H1 (cell line): ENCODE measurements at regions not wholly inside any gene's neighbourhood (a gene's known extent, or its start where the extent isn't known, plus 50 kb on each side); places are given as distances from the start of the nearest gene placed in this dataset.

ENCODE experiments used
- CBX8 ChIP-seq: fragments of 300-800, 300-1000 bp; sonication (generic); IDR thresholded peaks from 2 replicates; pipeline ENCODE4 v1.7.1; 2016; ENCODE audit warnings: low read depth, low read length, borderline replicate concordance
- CTBP2 ChIP-seq: IDR thresholded peaks from 2 replicates; pipeline ENCODE4 v1.7.0; 2011; ENCODE audit warnings: borderline replicate concordance, mild to moderate bottlenecking, moderate library complexity, mixed read lengths, low read length; ENCODE audit not compliant: insufficient read depth, insufficient read length
- EP300 ChIP-seq, 2 experiments: IDR thresholded peaks; 1 replicate in 1 of 2; 2 replicates in 1 of 2; pipeline ENCODE4 v1.6.1; 2011 to 2012; ENCODE audit warnings: low read depth in 2 of 2, low read length in 2 of 2, mild to moderate bottlenecking in 2 of 2, borderline replicate concordance in 1 of 2, inconsistent platforms in 1 of 2, moderate library complexity in 1 of 2

DNA sequence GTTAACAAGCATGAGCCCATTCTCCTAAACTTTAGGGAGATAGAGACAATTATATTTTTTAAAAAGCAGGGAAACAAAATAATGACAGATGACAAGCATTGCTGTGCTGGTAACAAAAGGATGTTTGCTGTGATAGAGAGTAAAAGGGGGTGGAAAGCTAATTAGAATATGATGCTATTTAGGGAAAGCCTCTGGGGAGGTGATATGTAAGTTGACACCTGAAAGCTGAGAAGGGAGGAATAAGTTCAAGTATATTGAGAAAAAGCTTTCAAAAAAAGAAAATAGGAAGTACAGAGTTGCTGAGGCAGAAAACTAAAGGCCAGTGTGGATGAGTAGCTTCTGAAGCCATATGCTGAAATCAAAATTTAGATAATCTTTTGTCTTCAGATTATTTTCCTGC, 565.2 kb upstream of the NRXN1 start (continued):
- no peak for TF ChIP-seq CBX8
- no peak for TF ChIP-seq EP300 (IDR thresholded peaks at IDR 0.05; ENCODE audit: borderline replicate concordance in 1 of 2, low read depth in 2 of 2, low read length in 2 of 2)
- no peak for TF ChIP-seq CTBP2
- TF ChIP-seq, all 59 proteins: peak for 0
